Mesendoderm (in vitro differentiated cells): ENCODE measurements at regions not wholly inside any gene's neighbourhood (a gene's known extent, or its start where the extent isn't known, plus 50 kb on each side); places are given as distances from the start of the nearest gene placed in this dataset.

Experiments
- DNase-seq: peaks from one replicate; pipeline ENCODE4 v3.0.0; 2013
- H2AK5ac ChIP-seq: 2 replicates; pipeline ENCODE4 v1.6.1; 2013; ENCODE audit warnings: low read length, inconsistent platforms
- H2BK120ac ChIP-seq: 2 replicates; pipeline ENCODE4 v1.6.1; 2013; ENCODE audit warnings: low read depth, mild to moderate bottlenecking, low read length, moderate library complexity, mixed read lengths
- H2BK15ac ChIP-seq: replicated peaks from 2 replicates; pipeline ENCODE4 v1.6.1; 2013; ENCODE audit warnings: low read depth, mild to moderate bottlenecking, moderate library complexity
- H2BK5ac ChIP-seq: 2 replicates; pipeline ENCODE4 v1.6.1; 2013; ENCODE audit warnings: low read length, inconsistent platforms
- H3K18ac ChIP-seq: 2 replicates; pipeline ENCODE4 v1.6.1; 2013; ENCODE audit warnings: mild to moderate bottlenecking, low read length, mixed read lengths
- H3K23ac ChIP-seq: one replicate; pipeline ENCODE4 v1.6.1; 2013; ENCODE audit warnings: low read length
- H3K27ac ChIP-seq: 2 replicates; pipeline ENCODE4 v1.5.1; 2013; ENCODE audit warnings: low read depth, mild to moderate bottlenecking, inconsistent platforms, low read length, moderate library complexity
- H3K27me3 ChIP-seq: 2 replicates; pipeline ENCODE4 v1.6.1; 2013; ENCODE audit warnings: low read length, control low read depth, mild to moderate bottlenecking, inconsistent platforms; ENCODE audit not compliant: insufficient read depth, poor library complexity
- H3K36me3 ChIP-seq: 2 replicates; pipeline ENCODE4 v1.6.1; 2013; ENCODE audit warnings: low read length, inconsistent platforms; ENCODE audit not compliant: control insufficient read depth, insufficient read depth
- H3K4ac ChIP-seq: one replicate; pipeline ENCODE4 v1.6.1; 2013; ENCODE audit warnings: low read depth, mild to moderate bottlenecking, low read length, moderate library complexity
- H3K4me1 ChIP-seq: 2 replicates; pipeline ENCODE4 v1.6.1; 2013; ENCODE audit warnings: low read depth, low read length, inconsistent platforms; ENCODE audit not compliant: control insufficient read depth
- H3K4me2 ChIP-seq: 2 replicates; pipeline ENCODE4 v1.6.1; 2013; ENCODE audit warnings: low read length
- H3K4me3 ChIP-seq: 2 replicates; pipeline ENCODE4 v1.5.1; 2013; ENCODE audit warnings: mild to moderate bottlenecking, low read length
- H3K56ac ChIP-seq: one replicate; pipeline ENCODE4 v1.6.1; 2013; ENCODE audit warnings: low read length
- H3K79me1 ChIP-seq: 2 replicates; pipeline ENCODE4 v1.6.1; 2013; ENCODE audit warnings: low read length, inconsistent platforms
- H3K79me2 ChIP-seq: 2 replicates; pipeline ENCODE4 v1.6.1; 2013; ENCODE audit warnings: mild to moderate bottlenecking, low read length; ENCODE audit not compliant: control insufficient read depth, insufficient read depth
- H3K9ac ChIP-seq: 2 replicates; pipeline ENCODE4 v1.6.1; 2013; ENCODE audit warnings: low read length, inconsistent platforms
- H4K5ac ChIP-seq: one replicate; pipeline ENCODE4 v1.6.1; 2013; ENCODE audit warnings: low read length
- H4K8ac ChIP-seq: one replicate; pipeline ENCODE4 v1.6.1; 2013; ENCODE audit warnings: low read depth, mild to moderate bottlenecking, control low read depth, low read length, moderate library complexity
- WGBS: extraction: QIAGEN DNeasy Blood & Tissue Kit; methylation state at CpG from one replicate; pipeline ENCODE4 v1.1.7; 2013; ENCODE audit warnings: low lambda C conversion rate, missing lambda C conversion rate; ENCODE audit not compliant: insufficient coverage; ENCODE audit errors: extremely low coverage; 5-methylcytosine and 5-hydroxymethylcytosine counted together

GRCh38 chr5:74206579-74207550, 433.7 kb downstream of the ENC1 start:
- H3K27me3 ChIP-seq = no peaks in the 10 kb centered on the region
- no peak overlapping the region for H3K23ac ChIP-seq
- no peak overlapping the region for H4K5ac ChIP-seq
- H2BK5ac ChIP-seq = no peak overlapping the region
- H2BK15ac ChIP-seq = no peak overlapping the region
- no peak overlapping the region for H2AK5ac ChIP-seq
- WGBS = no CpG with 5 or more reads among the region's 12 CpGs
- no peaks in the 10 kb centered on the region for H3K79me1 ChIP-seq
- H3K79me2 ChIP-seq = no peaks in the 10 kb centered on the region
- no peak for DNase-seq
- no peak overlapping the region for H3K27ac ChIP-seq
- H3K4me2 ChIP-seq = no peak overlapping the region
- H3K18ac ChIP-seq = no peak overlapping the region
- H2BK120ac ChIP-seq = no peak overlapping the region
- no peak overlapping the region for H3K56ac ChIP-seq
- no peaks in the 10 kb centered on the region for H3K36me3 ChIP-seq
- H3K4me3 ChIP-seq = no peak overlapping the region
- H3K4me1 ChIP-seq = peaks cover 2% of the 10 kb centered on the region
- H3K9ac ChIP-seq = no peak overlapping the region
- no peak overlapping the region for H4K8ac ChIP-seq
- no peak overlapping the region for H3K4ac ChIP-seq

- Histone ChIP-seq H3K27me3 (no peaks in the 10 kb centered on the region), H2BK120ac (no peak overlapping the region), H3K9ac (no peak overlapping the region), H3K18ac (no peak overlapping the region), H4K5ac (no peak overlapping the region), H2BK5ac (no peak overlapping the region), H3K27ac (no peak overlapping the region), H2AK5ac (no peak overlapping the region), H3K36me3 (no peaks in the 10 kb centered on the region), H3K79me1 (no peaks in the 10 kb centered on the region), H2BK15ac (no peak overlapping the region), H3K4me3 (no peak overlapping the region), H4K8ac (no peak overlapping the region), H3K79me2 (no peaks in the 10 kb centered on the region), H3K4me1 (peaks cover 2% of the 10 kb centered on the region), H3K56ac (no peak overlapping the region), H3K4me2 (no peak overlapping the region), H3K4ac (no peak overlapping the region), H3K23ac (no peak overlapping the region)
- no CpG with 5 or more reads among the region's 6 CpGs for WGBS
- DNase-seq = no peak
Measured at GRCh38 chr5:74205767-74206578, 434.6 kb downstream of the ENC1 start.

GRCh38 chr5:74201334-74202081, 439.0 kb downstream of the ENC1 start:
- WGBS = no CpG with 5 or more reads among the region's 8 CpGs
- H3K79me1 ChIP-seq = no peaks in the 10 kb centered on the region
- no peak overlapping the region for H2BK5ac ChIP-seq
- no peaks in the 10 kb centered on the region for H3K36me3 ChIP-seq
- H3K79me2 ChIP-seq = no peaks in the 10 kb centered on the region
- no peak overlapping the region for H3K18ac ChIP-seq
- no peak overlapping the region for H3K4me3 ChIP-seq
- H3K4ac ChIP-seq = no peak overlapping the region
- H4K8ac ChIP-seq = no peak overlapping the region
- no peak overlapping the region for H3K27ac ChIP-seq
- H3K27me3 ChIP-seq = no peaks in the 10 kb centered on the region
- no peak overlapping the region for H2BK15ac ChIP-seq
- H4K5ac ChIP-seq = no peak overlapping the region
- no peak overlapping the region for H3K56ac ChIP-seq
- no peaks in the 10 kb centered on the region for H3K4me1 ChIP-seq
- H2BK120ac ChIP-seq = no peak overlapping the region
- no peak overlapping the region for H3K9ac ChIP-seq
- no peak overlapping the region for H2AK5ac ChIP-seq
- no peak overlapping the region for H3K4me2 ChIP-seq
- no peak overlapping the region for H3K23ac ChIP-seq
- DNase-seq = no peak

- H2BK15ac ChIP-seq = no peak overlapping the region
- no peak overlapping the region for H2AK5ac ChIP-seq
- WGBS = no CpG with 5 or more reads among the region's 2 CpGs
Measured at GRCh38 chr5:74200560-74200959, 440.0 kb downstream of the ENC1 start.

GRCh38 chr5:74199436-74200210, 440.9 kb downstream of the ENC1 start:
- no peak overlapping the region for H3K4me3 ChIP-seq

More at GRCh38 chr5:74200560-74200959, 440.0 kb downstream of the ENC1 start:
- Histone ChIP-seq H3K4ac (no peak overlapping the region), H3K27me3 (no peaks in the 10 kb centered on the region), H3K79me1 (no peaks in the 10 kb centered on the region), H3K23ac (no peak overlapping the region), H3K27ac (no peak overlapping the region), H2BK120ac (no peak overlapping the region), H3K4me1 (no peaks in the 10 kb centered on the region), H2BK5ac (no peak overlapping the region), H4K8ac (no peak overlapping the region), H3K79me2 (no peaks in the 10 kb centered on the region), H3K9ac (no peak overlapping the region), H3K18ac (no peak overlapping the region), H3K4me3 (no peak overlapping the region), H3K36me3 (no peaks in the 10 kb centered on the region), H4K5ac (no peak overlapping the region), H3K4me2 (no peak overlapping the region), H3K56ac (no peak overlapping the region)
- DNase-seq = no peak

More at GRCh38 chr5:74199436-74200210, 440.9 kb downstream of the ENC1 start:
- no peaks in the 10 kb centered on the region for H3K36me3 ChIP-seq
- no peak overlapping the region for H3K4ac ChIP-seq
- WGBS = no CpG with 5 or more reads among the region's 7 CpGs
- no peak overlapping the region for H2BK5ac ChIP-seq
- H2BK120ac ChIP-seq = no peak overlapping the region
- no peak overlapping the region for H3K18ac ChIP-seq
- no peak overlapping the region for H4K5ac ChIP-seq
- H3K4me1 ChIP-seq = no peaks in the 10 kb centered on the region
- no peaks in the 10 kb centered on the region for H3K79me1 ChIP-seq
- H3K23ac ChIP-seq = no peak overlapping the region
- DNase-seq = peak; percentile 76
- no peak overlapping the region for H2BK15ac ChIP-seq
- no peaks in the 10 kb centered on the region for H3K27me3 ChIP-seq
- H3K56ac ChIP-seq = no peak overlapping the region
- no peak overlapping the region for H3K4me2 ChIP-seq
- H3K79me2 ChIP-seq = no peaks in the 10 kb centered on the region
- H3K9ac ChIP-seq = no peak overlapping the region
- H4K8ac ChIP-seq = no peak overlapping the region
- no peak overlapping the region for H2AK5ac ChIP-seq
- no peak overlapping the region for H3K27ac ChIP-seq
